Colonic mucosa (tissue), 4 donors: ENCODE measurements at regions not wholly inside any gene's neighbourhood (a gene's known extent, or its start where the extent isn't known, plus 50 kb on each side); places are given as distances from the start of the nearest gene placed in this dataset.

Experiments used
- DNase-seq: peaks from one replicate; pipeline ENCODE4 v3.0.0-alpha.2; 2020
- H3K27ac ChIP-seq: fragments of 200-600 bp; one replicate; pipeline ENCODE4 v1.8.0; 2021
- H3K27me3 ChIP-seq: fragments of 200-600 bp; one replicate; pipeline ENCODE4 v1.8.0; 2021
- H3K36me3 ChIP-seq: fragments of 200-600 bp; one replicate; pipeline ENCODE4 v1.8.0; 2021
- H3K4me1 ChIP-seq: fragments of 200-600 bp; one replicate; pipeline ENCODE4 v1.8.0; 2021; ENCODE audit warnings: mild to moderate bottlenecking
- H3K4me3 ChIP-seq: fragments of 200-600 bp; one replicate; pipeline ENCODE4 v1.8.0; 2021
- H3K9ac ChIP-seq, 2 donors: one replicate each; pipeline ENCODE4 v1.7.0; 2013; ENCODE audit warnings: control low read depth in 2 of 2, low read depth in 2 of 2, low read length in 2 of 2
- H3K9me3 ChIP-seq: fragments of 200-600 bp; one replicate; pipeline ENCODE4 v1.8.0; 2021
- CTCF ChIP-seq: fragments of 200-600 bp; IDR thresholded peaks from one replicate; pipeline ENCODE4 v1.8.0; 2022; ENCODE audit warnings: antibody characterized with exemption, mild to moderate bottlenecking
- intact Hi-C: fragments of 100-400 bp; cut with DNase I; formaldehyde crosslinking; loops from one replicate; pipeline ENCODE4 v1.14.1; 2022
- donor health status: healthy.
- donor health status: DM: no; HTN: no; CAD: no.
- donor health status: DM: no; HTN: no; CAD: no.

DNA sequence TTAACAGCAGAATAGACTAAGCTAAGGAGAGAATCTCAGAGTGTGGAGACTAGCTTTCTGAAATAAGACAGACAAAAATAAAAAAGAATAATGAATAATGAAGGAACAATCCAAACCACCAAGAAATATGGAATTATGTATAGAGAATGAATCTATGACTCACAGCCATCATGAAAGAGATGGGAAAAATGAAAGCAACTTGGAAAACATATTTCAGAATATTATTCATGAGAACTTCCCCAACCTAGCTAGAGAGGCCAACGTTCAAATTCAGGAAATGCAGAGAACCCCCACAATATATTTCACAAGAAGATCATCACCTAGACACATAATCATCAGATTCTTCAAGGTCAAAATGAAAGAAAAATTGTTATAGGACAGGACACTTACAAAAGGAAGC, 349.0 kb upstream of the MPDZ start:
- intact Hi-C loops: no loop called here
- no peak for TF ChIP-seq CTCF
- no peaks in the 10 kb centered on the region for H3K9me3 ChIP-seq
- DNase-seq: no peak
- H3K27ac ChIP-seq: no peak overlapping the region
- no peaks in the 10 kb centered on the region for H3K36me3 ChIP-seq
- H3K9ac ChIP-seq: no peak overlapping the region
- H3K27me3 ChIP-seq: no peaks in the 10 kb centered on the region
- H3K4me3 ChIP-seq: no peak overlapping the region
- H3K4me1 ChIP-seq: no peaks in the 10 kb centered on the region

- no peak for TF ChIP-seq CTCF
- Histone ChIP-seq H3K9me3 (no peaks in the 10 kb centered on the region), H3K9ac (no peak overlapping the region), H3K27me3 (no peaks in the 10 kb centered on the region), H3K27ac (no peak overlapping the region), H3K4me3 (no peak overlapping the region), H3K4me1 (no peaks in the 10 kb centered on the region), H3K36me3 (no peaks in the 10 kb centered on the region)
- intact Hi-C loops: no loop called here
- DNase-seq: no peak
Observed at GRCh38 chr9:13627502-13627901, 348.0 kb upstream of the MPDZ start.

DNA sequence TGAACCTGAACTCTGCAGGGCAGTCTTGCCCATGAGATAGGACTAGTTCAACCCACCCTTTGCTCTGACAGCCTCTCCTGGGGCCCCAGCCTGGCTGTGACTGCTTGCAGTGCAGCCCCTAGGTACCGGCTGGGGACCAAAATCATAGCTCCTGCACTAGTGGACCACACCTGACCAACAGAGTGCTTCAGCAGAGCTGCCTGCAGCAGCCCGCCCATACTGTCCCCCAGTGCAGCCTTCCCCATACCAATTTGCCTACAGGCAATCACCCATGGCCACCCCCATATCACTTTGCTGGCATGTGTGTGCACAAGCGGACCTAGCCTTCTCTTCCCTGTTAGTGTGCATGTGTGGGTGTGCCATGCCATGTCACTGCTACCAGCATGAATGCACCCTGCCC, 347.6 kb upstream of the MPDZ start:
- Histone ChIP-seq H3K4me1 (no peaks in the 10 kb centered on the region), H3K9me3 (no peaks in the 10 kb centered on the region), H3K36me3 (no peaks in the 10 kb centered on the region), H3K4me3 (no peak overlapping the region), H3K27me3 (no peaks in the 10 kb centered on the region), H3K27ac (no peak overlapping the region), H3K9ac (no peak overlapping the region)
- intact Hi-C loops: no loop called here
- no peak for TF ChIP-seq CTCF
- DNase-seq: no peak

DNA sequence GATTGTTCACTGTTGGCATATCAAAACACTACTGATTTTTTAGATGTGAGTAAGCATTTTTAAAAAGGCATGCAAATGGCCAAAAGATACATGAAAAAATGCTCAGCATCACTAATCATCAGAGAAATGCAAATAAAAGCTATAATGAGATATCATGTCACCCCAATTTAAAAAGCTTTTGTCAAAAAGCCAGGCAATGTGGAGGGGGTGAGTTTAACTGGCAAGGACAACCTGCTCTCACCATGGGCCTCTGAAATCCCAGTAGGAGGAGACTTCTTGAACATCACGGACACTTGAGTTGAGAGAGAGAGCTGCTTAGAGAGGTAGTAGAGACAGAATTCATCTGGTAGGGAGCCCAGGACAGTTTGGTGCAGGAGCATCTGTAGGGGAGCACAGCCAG, 347.1 kb upstream of the MPDZ start:
- TF ChIP-seq CTCF: no peak
- DNase-seq: no peak
- intact Hi-C loops: no loop called here

GRCh38 chr9:13621872-13622564, 342.5 kb upstream of the MPDZ start:
- Histone ChIP-seq H3K4me1 (no peaks in the 10 kb centered on the region), H3K9me3 (no peaks in the 10 kb centered on the region), H3K4me3 (no peak overlapping the region), H3K27me3 (no peaks in the 10 kb centered on the region), H3K9ac (no peak overlapping the region), H3K27ac (no peak overlapping the region), H3K36me3 (no peaks in the 10 kb centered on the region)
- intact Hi-C loops: no loop called here
- no peak for TF ChIP-seq CTCF
- no peak for DNase-seq

More for the DNA sequence above, 347.1 kb upstream of the MPDZ start:
- no peaks in the 10 kb centered on the region for H3K9me3 ChIP-seq
- no peaks in the 10 kb centered on the region for H3K36me3 ChIP-seq
- no peak overlapping the region for H3K27ac ChIP-seq
- no peaks in the 10 kb centered on the region for H3K4me1 ChIP-seq
- no peak overlapping the region for H3K4me3 ChIP-seq
- H3K27me3 ChIP-seq: no peaks in the 10 kb centered on the region
- no peak overlapping the region for H3K9ac ChIP-seq
